A549 (cell line): ENCODE measurements at regions not wholly inside any gene's neighbourhood (a gene's known extent, or its start where the extent isn't known, plus 50 kb on each side); places are given as distances from the start of the nearest gene placed in this dataset.

Experiments used
- ATAC-seq, 2 experiments: fragments of 200-7000 bp in 1 of 2; fragments of >200 bp in 1 of 2; cut with Nextera tagmentation in 1 of 2; cut with Tn5 transposase in 1 of 2; 3 replicates each; pipeline versions ENCODE4 v1.8.0 to v1.9.1; 2018 to 2020; ENCODE audit warnings: mild to moderate bottlenecking in 1 of 2, moderate library complexity in 1 of 2
- CTCF ChIA-PET: fragments of 300-600 bp; sonication (Branson Sonifier 250); formaldehyde crosslinking; extraction: SDS; loops from one replicate; lab custom pipeline; 2021; ENCODE audit warnings: antibody characterized with exemption, inconsistent platforms; lab: Yijun Ruan, JAX
- POLR2A ChIA-PET: fragments of 350-600 bp; formaldehyde crosslinking; extraction: SDS; loops from one replicate; lab custom pipeline; 2021; ENCODE audit warnings: antibody characterized with exemption, inconsistent platforms; lab: Yijun Ruan, JAX
- DNase-seq, 2 experiments: peaks; one replicate each; pipeline versions ENCODE4 v3.0.0 to v3.0.0-alpha.2; 2011 to 2016; ENCODE audit warnings: low read depth in 1 of 2, low spot score in 1 of 2
- FAIRE-seq: peaks from 2 replicates; lab custom pipeline; 2011; peaks lifted over from hg19 to GRCh38; lab: Jason Lieb, UNC
- H3K27ac ChIP-seq, 2 experiments: fragments of >200 bp; sonication (Bioruptor Twin); formaldehyde crosslinking; 3 replicates each; pipeline ENCODE4 v1.5.1; 2016 to 2017
- H3K4me1 ChIP-seq: fragments of >200 bp; sonication (Bioruptor Twin); formaldehyde crosslinking; 3 replicates; pipeline ENCODE4 v1.6.1; 2016
- H3K4me2 ChIP-seq: fragments of >200 bp; sonication (Bioruptor Twin); formaldehyde crosslinking; 3 replicates; pipeline ENCODE4 v1.6.1; 2016
- H3K4me3 ChIP-seq: fragments of >200 bp; sonication (Bioruptor Twin); formaldehyde crosslinking; 3 replicates; pipeline ENCODE4 v1.5.1; 2016
- H3K9me3 ChIP-seq: fragments of >200 bp; sonication (Bioruptor Twin); formaldehyde crosslinking; 3 replicates; pipeline ENCODE4 v1.6.1; 2016
- CEBPB ChIP-seq, 2 experiments: fragments of >200 bp in 1 of 2; sonication (Bioruptor Twin) in 1 of 2; formaldehyde crosslinking in 1 of 2; IDR thresholded peaks; 2 replicates each; pipeline ENCODE4 v1.6.1; 2012 to 2016
- CHD2 ChIP-seq: fragments of 150-350 bp; IDR thresholded peaks from 2 replicates; pipeline ENCODE4 v1.6.1; 2014; ENCODE audit warnings: low read length; ENCODE audit not compliant: partially characterized antibody
- CHD4 ChIP-seq: fragments of 200-600 bp; sonication (generic); IDR thresholded peaks from 2 replicates; pipeline ENCODE4 v1.6.1; 2016; ENCODE audit warnings: antibody characterized with exemption, mild to moderate bottlenecking, borderline replicate concordance
- EHF ChIP-seq: fragments of 250-450 bp; sonication (Bioruptor Pico); IDR thresholded peaks from 2 replicates; pipeline ENCODE4 v1.5.0; 2020; ENCODE audit warnings: mild to moderate bottlenecking
- ESRRA ChIP-seq: fragments of 150-350 bp; IDR thresholded peaks from 2 replicates; pipeline ENCODE4 v1.6.1; 2014; ENCODE audit warnings: mild to moderate bottlenecking, low read length, borderline replicate concordance
- FOXS1 ChIP-seq: fragments of 250-450 bp; sonication (Bioruptor Pico); IDR thresholded peaks from 2 replicates; pipeline ENCODE4 v1.5.0; 2020; ENCODE audit warnings: mild to moderate bottlenecking, moderate library complexity
- GATA3 ChIP-seq: IDR thresholded peaks from 2 replicates; pipeline ENCODE4 v1.6.1; 2012; ENCODE audit warnings: borderline replicate concordance
- HDAC2 ChIP-seq: fragments of 200-600 bp; sonication (generic); IDR thresholded peaks from 2 replicates; pipeline ENCODE4 v1.6.1; 2016
- HOXB13 ChIP-seq: fragments of 250-450 bp; sonication (Bioruptor Pico); IDR thresholded peaks from 2 replicates; pipeline ENCODE4 v1.5.0; 2020; ENCODE audit warnings: low read depth, mild to moderate bottlenecking, moderate library complexity
- JUN ChIP-seq, 2 experiments: fragments of >200 bp; sonication (Bioruptor Twin); formaldehyde crosslinking; IDR thresholded peaks; 2 replicates in 1 of 2; 3 replicates in 1 of 2; pipeline ENCODE4 v1.6.1; 2016 to 2017
- JUNB ChIP-seq: fragments of >200 bp; sonication (Bioruptor Twin); formaldehyde crosslinking; IDR thresholded peaks from 2 replicates; pipeline ENCODE4 v1.6.1; 2016
- KDM1A ChIP-seq: fragments of 200-600 bp; sonication (generic); IDR thresholded peaks from 2 replicates; pipeline ENCODE4 v1.6.1; 2016; ENCODE audit warnings: low read depth, mild to moderate bottlenecking
- KDM5A ChIP-seq: fragments of 200-600 bp; sonication (generic); IDR thresholded peaks from 2 replicates; pipeline ENCODE4 v1.6.1; 2016; ENCODE audit warnings: antibody characterized with exemption, mild to moderate bottlenecking
- MAZ ChIP-seq: fragments of 150-350 bp; IDR thresholded peaks from 2 replicates; pipeline ENCODE4 v1.6.1; 2014; ENCODE audit warnings: antibody characterized with exemption, low read depth, low read length, borderline replicate concordance
- NFE2L2 ChIP-seq: fragments of 150-350 bp; conservative IDR thresholded peaks from 2 replicates; pipeline ENCODE4 v1.6.1; 2014; ENCODE audit warnings: low read length
- NPAS2 ChIP-seq: fragments of 250-450 bp; sonication (Bioruptor Pico); IDR thresholded peaks from 2 replicates; pipeline ENCODE4 v1.8.0; 2022; ENCODE audit warnings: mild to moderate bottlenecking, moderate library complexity, borderline replicate concordance
- NR3C1 ChIP-seq: fragments of >200 bp; sonication (Bioruptor Twin); formaldehyde crosslinking; IDR thresholded peaks from 3 replicates; pipeline ENCODE4 v1.6.1; 2017
- POLR2AphosphoS2 ChIP-seq: conservative IDR thresholded peaks from 2 replicates; pipeline ENCODE4 v1.6.1; 2012; ENCODE audit warnings: low read length, improper control_type of control experiment, inconsistent platforms
- RARB ChIP-seq: fragments of 250-450 bp; sonication (Bioruptor Pico); IDR thresholded peaks from 2 replicates; pipeline ENCODE4 v1.8.0; 2021; ENCODE audit warnings: mild to moderate bottlenecking, moderate library complexity
- SREBF2 ChIP-seq: fragments of 450-650 bp; IDR thresholded peaks from 2 replicates; pipeline ENCODE4 v1.6.1; 2014; ENCODE audit warnings: mild to moderate bottlenecking, moderate library complexity
- TFCP2L1 ChIP-seq: fragments of 250-450 bp; sonication (Bioruptor Pico); IDR thresholded peaks from 2 replicates; pipeline ENCODE4 v1.5.0; 2021; ENCODE audit warnings: mild to moderate bottlenecking
- ZC3H11A ChIP-seq: fragments of 450-650 bp; IDR thresholded peaks from 2 replicates; pipeline ENCODE4 v1.6.1; 2014; ENCODE audit warnings: antibody characterized with exemption, mild to moderate bottlenecking
- WGBS: methylation state at CpG from one replicate; pipeline ENCODE4 v1.1.6; 2017; ENCODE audit errors: missing lambda C conversion rate; 5-methylcytosine and 5-hydroxymethylcytosine counted together
- TF ChIP-seq, protein P1 (sequence below): fragments of 150-350 bp; IDR thresholded peaks from 2 replicates; pipeline ENCODE4 v1.6.1; 2014; ENCODE audit warnings: low read depth, mild to moderate bottlenecking, low read length
- TF ChIP-seq, protein P2 (sequence below): fragments of >200 bp; sonication (Bioruptor Twin); formaldehyde crosslinking; IDR thresholded peaks from 2 replicates; pipeline ENCODE4 v1.6.1; 2016
- TF ChIP-seq, protein P3 (sequence below): fragments of >200 bp; sonication (Bioruptor Twin); formaldehyde crosslinking; IDR thresholded peaks from 3 replicates; pipeline ENCODE4 v1.5.1; 2016

DNA sequence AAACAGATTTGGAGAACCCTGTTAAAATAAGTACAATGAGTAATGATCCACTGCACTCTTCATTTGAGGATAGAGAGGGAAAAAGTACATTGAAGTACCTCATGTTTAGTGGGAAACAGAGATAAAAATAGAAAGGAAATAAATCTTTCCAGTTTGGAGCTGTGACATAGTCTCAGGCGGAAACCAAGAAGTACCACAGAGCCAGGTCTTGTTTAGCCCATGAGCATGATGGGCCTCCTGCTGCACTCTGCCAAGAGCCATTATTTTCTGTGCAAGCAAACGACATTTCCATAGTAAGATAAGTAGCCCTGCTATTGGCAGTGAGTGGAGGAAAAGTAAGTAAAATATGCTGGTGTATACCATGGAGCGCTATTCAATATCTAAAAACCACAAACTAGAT is 796.1 kb downstream of the TBL1XR1 start:
- Histone ChIP-seq H3K4me2 (no peak overlapping the region), H3K9me3 (no peaks in the 10 kb centered on the region), H3K4me3 (no peak overlapping the region), H3K4me1 (no peaks in the 10 kb centered on the region), H3K27ac (no peak overlapping the region)
- no peak for DNase-seq
- no peak for FAIRE-seq
- 49% methylated on average over 3 of the region's 3 CpGs for WGBS
- POLR2A ChIA-PET, result no interaction called here
- no peak for ATAC-seq
- CTCF ChIA-PET, result no interaction called here
- TF ChIP-seq MAZ, result no peak
- TF ChIP-seq HOXB13 (CRISPR knock-in tag), result no peak
- TF ChIP-seq, protein P1, sequence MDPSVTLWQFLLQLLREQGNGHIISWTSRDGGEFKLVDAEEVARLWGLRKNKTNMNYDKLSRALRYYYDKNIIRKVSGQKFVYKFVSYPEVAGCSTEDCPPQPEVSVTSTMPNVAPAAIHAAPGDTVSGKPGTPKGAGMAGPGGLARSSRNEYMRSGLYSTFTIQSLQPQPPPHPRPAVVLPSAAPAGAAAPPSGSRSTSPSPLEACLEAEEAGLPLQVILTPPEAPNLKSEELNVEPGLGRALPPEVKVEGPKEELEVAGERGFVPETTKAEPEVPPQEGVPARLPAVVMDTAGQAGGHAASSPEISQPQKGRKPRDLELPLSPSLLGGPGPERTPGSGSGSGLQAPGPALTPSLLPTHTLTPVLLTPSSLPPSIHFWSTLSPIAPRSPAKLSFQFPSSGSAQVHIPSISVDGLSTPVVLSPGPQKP, result no peak
- no peak for TF ChIP-seq SREBF2
- TF ChIP-seq RARB (CRISPR knock-in tag), result no peak
- no peak for TF ChIP-seq HDAC2
- TF ChIP-seq TFCP2L1 (CRISPR knock-in tag), result no peak
- no peak for TF ChIP-seq CHD2
- no peak for TF ChIP-seq CHD4
- TF ChIP-seq FOXS1 (CRISPR knock-in tag), result no peak
- no peak for TF ChIP-seq EHF (CRISPR knock-in tag)
- no peak for TF ChIP-seq KDM5A
- no peak for TF ChIP-seq ZC3H11A
- no peak for TF ChIP-seq POLR2AphosphoS2
- TF ChIP-seq NR3C1, result no peak
- no peak for TF ChIP-seq CEBPB (IDR thresholded peaks at IDR 0.05)
- no peak for TF ChIP-seq NPAS2 (CRISPR knock-in tag)

DNA sequence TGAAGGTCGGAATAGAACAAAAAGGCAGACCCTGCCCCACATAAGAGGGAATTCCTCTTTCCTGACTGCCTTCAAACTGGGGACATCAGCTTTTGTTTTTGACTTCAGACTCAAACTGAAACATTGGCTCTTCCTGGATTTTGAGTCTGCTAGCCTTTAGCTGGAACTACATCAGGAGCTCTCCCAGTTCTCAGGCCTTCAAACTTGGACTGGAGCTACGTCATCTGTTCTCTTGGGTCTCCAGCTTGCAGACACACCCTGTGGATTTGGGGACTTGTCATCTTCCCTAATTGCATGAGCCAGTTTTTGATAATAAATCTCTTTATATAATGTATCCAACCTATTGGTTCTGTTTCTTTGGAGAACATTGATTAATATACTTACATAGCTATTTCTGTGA is 798.1 kb downstream of the TBL1XR1 start:
- WGBS, result 6% methylated on average over 2 of the region's 2 CpGs
- no peak for FAIRE-seq
- POLR2A ChIA-PET, result no interaction called here
- Histone ChIP-seq H3K4me3 (no peak overlapping the region), H3K9me3 (no peaks in the 10 kb centered on the region), H3K27ac (no peak overlapping the region)
- ATAC-seq, result no peak
- CTCF ChIA-PET, result no interaction called here
- TF ChIP-seq, protein P2, sequence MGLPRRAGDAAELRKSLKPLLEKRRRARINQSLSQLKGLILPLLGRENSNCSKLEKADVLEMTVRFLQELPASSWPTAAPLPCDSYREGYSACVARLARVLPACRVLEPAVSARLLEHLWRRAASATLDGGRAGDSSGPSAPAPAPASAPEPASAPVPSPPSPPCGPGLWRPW, result no peak
- no peak for TF ChIP-seq GATA3
- TF ChIP-seq, all 56 proteins: peak for 0
- no peak overlapping the region for H3K4me2 ChIP-seq
- no peak for DNase-seq
- no peaks in the 10 kb centered on the region for H3K4me1 ChIP-seq

DNA sequence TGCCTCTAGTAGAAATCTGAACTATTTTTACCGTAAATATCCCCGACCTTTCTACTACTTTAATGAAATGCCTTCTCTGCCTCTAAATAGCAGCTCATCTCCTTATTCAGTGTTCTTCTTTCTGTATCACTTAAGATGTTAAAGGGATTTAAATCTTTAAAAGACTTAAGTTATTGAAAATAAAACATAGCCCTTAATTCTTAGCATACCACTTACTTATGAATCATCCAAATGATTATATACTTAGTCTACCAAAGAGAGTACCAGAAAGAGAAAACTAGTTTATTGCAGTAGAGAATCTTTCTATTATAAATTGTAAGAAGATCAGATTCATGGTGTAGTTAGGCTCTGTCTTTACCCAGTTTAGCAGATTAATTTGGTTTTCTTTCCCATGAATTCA is 802.0 kb downstream of the TBL1XR1 start:
- Histone ChIP-seq H3K4me3 (no peak overlapping the region), H3K27ac (no peak overlapping the region), H3K9me3 (no peaks in the 10 kb centered on the region), H3K4me1 (no peaks in the 10 kb centered on the region), H3K4me2 (no peak overlapping the region)
- WGBS, result 39% methylated on average over 2 of the region's 2 CpGs
- FAIRE-seq (no peak), DNase-seq (no peak), ATAC-seq (no peak)
- POLR2A ChIA-PET, result no interaction called here
- TF ChIP-seq, protein P3, sequence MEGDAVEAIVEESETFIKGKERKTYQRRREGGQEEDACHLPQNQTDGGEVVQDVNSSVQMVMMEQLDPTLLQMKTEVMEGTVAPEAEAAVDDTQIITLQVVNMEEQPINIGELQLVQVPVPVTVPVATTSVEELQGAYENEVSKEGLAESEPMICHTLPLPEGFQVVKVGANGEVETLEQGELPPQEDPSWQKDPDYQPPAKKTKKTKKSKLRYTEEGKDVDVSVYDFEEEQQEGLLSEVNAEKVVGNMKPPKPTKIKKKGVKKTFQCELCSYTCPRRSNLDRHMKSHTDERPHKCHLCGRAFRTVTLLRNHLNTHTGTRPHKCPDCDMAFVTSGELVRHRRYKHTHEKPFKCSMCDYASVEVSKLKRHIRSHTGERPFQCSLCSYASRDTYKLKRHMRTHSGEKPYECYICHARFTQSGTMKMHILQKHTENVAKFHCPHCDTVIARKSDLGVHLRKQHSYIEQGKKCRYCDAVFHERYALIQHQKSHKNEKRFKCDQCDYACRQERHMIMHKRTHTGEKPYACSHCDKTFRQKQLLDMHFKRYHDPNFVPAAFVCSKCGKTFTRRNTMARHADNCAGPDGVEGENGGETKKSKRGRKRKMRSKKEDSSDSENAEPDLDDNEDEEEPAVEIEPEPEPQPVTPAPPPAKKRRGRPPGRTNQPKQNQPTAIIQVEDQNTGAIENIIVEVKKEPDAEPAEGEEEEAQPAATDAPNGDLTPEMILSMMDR, result no peak
- TF ChIP-seq NFE2L2, result no peak
- TF ChIP-seq JUNB, result no peak
- TF ChIP-seq JUN (IDR thresholded peaks at IDR 0.05), result no peak
- no peak for TF ChIP-seq KDM1A
- no peak for TF ChIP-seq ESRRA
- CTCF ChIA-PET, result no interaction called here
